ENCODE measurements at regions not wholly inside any gene's neighbourhood (a gene's known extent, or its start where the extent isn't known, plus 50 kb on each side); places are given as distances from the start of the nearest gene placed in this dataset.
"Not testable (repeated sequence)": the region's sequence is repeated elsewhere in the genome, so short reads cannot be mapped to it uniquely, and the experiment has no call there.

DNA sequence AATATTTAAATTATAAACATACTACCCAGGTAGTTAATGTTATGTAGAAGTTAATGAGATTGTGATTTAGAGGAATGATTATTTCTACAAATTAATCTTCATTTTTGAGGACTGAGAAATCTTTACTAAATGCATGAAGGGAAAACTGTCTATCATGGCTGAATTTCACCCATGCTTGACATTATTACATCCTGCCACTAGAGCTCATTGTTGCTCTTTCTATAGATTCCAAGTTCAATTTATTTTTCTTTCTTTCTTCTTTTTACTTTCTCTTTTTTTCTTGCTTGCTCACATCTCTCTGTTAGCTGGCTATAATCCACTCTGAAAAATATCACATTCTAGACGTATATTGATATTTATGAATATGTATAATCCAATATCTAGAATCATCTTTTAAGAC, 505.0 kb upstream of the KLHL1 start:
- no peak for DNase-seq

DNA sequence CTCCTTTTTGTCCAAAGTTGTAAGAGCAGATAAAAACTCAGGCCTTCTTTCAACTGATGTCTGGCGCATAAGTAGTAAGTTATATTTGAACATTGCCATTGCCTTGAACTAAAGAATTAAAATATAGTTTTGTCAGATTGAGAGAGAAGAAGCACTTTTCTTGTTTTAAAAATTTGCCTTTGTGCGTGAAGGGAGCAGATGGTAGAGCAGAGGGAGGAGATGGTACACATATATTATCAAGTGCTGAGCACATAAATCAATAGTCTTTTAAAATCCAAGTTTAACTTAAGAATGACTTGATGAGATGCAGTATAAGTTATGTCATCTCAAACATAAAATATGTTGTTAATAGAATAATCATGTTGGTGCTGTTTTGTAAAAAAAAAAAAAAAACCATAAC, 504.6 kb upstream of the KLHL1 start:
- no peak for DNase-seq

GRCh38 chr13:70604448-70604847, 496.2 kb upstream of the KLHL1 start:
- DNase-seq = no peak

GRCh38 chr13:70593716-70594115, 485.5 kb upstream of the KLHL1 start:
- DNase-seq = no peak

GRCh38 chr13:70585109-70585508, 476.9 kb upstream of the KLHL1 start:
- no peak for DNase-seq

DNA sequence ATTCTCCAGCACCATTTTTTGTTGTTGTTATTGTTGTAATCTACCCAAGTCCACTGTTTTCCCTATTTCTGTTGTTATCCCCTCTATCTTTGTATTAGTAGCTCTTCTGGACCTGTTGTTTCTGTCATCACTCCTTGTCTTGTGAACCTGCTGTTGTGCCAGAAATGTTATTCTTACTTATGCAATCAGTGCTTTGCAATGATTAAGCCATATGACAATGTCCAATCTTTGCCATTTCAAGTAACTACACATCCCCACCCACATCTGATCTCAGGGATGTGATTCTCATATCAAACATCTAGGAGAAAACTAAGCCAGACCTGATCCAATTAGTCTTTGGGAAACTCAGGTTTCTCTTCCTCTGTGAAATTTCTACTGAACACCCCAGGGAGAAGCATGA, 472.6 kb upstream of the KLHL1 start:
- no peak for DNase-seq

- no peak for DNase-seq
These were observed 471.7 kb upstream of the KLHL1 start for GRCh38 chr13:70579941-70580340.

DNA sequence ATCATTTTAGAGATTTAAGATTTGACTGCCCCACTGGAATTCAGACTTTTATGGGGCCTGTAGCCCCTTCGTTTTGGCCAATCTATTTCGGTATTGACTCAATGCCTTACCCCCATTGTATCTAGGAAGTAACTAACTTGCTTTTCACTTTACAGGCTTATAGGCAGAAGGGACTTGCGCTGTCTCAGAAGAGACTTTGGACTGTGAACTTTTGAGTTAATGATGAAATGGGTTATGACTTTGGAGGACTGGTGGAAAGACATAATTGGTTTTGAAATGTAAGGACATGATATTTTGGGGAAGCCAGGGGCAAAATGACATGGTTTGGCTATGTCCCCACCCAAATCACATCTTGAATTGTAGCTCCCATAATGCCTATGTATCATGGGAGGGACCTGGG, 463.0 kb upstream of the KLHL1 start:
- no peak for DNase-seq

GRCh38 chr13:70568571-70568970, 460.3 kb upstream of the KLHL1 start:
- no peak for DNase-seq

DNA sequence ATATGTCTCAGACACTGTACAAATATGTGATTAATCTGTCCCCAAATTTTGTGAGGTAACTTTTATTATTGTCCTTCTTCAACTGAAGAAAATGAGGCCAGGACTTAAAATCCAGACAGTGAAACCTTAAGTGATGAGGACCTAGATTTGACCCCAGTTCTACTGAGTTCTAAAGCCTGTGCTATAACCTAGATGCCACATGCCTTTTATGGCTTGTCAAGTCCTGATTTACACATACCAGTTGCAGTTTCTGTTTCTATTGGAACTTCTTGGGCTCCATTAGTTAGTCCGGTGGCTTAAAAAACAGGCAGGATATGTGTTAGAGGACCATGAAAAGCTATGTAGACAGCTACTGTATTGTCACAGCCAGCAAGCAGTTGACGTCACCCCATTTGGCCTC, 436.5 kb upstream of the KLHL1 start:
- no peak for DNase-seq

- no peak for DNase-seq
These were observed 433.2 kb upstream of the KLHL1 start for GRCh38 chr13:70541451-70541850.

DNA sequence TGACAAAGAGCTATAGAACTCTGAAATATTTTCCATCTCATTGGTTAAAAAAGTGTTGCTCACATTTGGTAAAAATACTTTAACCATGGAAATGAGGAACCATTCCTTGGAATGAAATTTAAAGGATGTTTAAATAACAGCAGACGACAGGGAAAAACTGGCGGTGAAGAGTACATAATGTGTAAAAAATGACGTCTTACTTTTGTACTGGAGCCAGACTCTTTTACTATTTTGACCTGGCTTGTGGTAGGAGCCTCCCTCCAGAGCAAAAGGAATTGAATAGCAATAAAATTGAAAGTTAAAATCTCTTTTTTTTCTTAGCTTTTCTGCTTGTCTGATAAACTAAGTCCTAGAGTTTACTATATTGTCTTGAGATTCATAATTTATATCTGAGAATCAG, 426.2 kb upstream of the KLHL1 start:
- no peak for DNase-seq

DNA sequence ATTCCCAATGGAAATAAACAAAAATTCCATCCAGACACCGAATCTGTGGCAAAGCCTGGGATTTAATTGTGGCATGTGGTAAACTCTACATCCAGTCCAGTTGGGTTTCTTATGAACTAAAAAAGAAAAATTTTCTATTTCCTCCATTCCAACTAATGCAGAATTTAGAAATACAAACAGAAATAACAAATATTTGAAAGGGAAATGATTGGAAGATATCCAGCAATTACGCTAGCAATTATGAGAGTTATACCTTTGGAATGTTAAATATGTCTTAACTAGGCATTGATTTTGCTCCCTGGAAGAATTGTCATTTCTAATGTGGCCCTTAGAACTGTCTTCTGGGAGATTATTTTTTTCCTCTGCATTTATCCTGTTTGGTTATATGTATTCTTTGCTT, 421.4 kb upstream of the KLHL1 start:
- DNase-seq = no peak

- no peak for DNase-seq
These were observed 419.3 kb upstream of the KLHL1 start for GRCh38 chr13:70527599-70527998.

GRCh38 chr13:70523622-70524021, 415.4 kb upstream of the KLHL1 start:
- DNase-seq = no peak

- no peak for DNase-seq
These were observed 412.2 kb upstream of the KLHL1 start for GRCh38 chr13:70520275-70521036.

- DNase-seq = no peak
These were observed 409.8 kb upstream of the KLHL1 start for GRCh38 chr13:70518081-70518480.

GRCh38 chr13:70516226-70516625, 408.0 kb upstream of the KLHL1 start:
- no peak for DNase-seq

DNA sequence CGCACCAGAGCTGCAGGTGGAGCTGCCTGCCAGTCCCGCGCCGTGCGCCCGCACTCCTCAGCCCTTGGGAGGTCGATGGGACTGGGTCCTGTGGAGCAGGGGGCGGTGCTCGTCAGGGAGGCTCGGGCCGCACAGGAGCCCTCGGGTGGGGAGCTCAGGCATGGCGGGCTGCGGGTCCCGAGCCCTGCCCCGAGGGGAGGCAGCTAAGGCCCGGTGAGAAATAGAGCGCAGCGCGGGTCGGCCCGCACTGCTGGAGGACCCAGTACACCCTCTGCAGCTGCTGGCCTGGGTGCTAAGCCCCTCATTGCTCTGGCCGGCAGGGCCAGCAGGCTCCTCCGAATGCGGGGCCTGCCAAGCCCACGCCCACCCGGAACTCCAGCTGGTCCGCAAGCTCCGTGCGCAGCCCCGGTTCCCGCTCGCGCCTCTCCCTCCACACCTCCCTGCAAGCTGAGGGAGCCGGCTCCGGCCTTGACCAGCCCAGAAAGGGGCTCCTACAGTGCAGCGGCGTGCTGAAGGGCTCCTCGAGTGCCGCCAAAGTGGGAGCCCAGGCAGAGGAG, 403.7 kb upstream of the KLHL1 start:
- DNase-seq = not testable (repeated sequence)

DNA sequence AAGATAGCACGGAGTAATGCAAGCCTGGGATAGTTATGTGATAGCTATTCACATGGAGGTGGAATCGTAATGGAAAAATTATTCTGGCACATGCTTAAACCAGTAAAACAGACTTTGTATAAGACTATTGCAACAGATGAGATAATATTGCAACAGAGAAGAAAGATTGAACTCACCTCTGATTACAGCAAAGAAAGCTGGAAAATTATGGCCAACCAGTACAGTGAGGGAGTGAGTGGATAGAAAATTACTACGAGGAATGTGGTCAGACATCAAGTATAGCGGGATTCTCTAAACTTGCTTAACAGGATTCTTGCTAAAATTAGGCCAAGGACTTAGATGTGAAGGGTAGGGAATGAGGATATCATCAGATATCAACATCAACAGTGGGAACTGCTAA, 397.6 kb upstream of the KLHL1 start:
- no peak for DNase-seq

GRCh38 chr13:70502944-70503343, 394.7 kb upstream of the KLHL1 start:
- DNase-seq = no peak

GRCh38 chr13:70490320-70490935, 382.2 kb upstream of the KLHL1 start:
- no peak for DNase-seq

GRCh38 chr13:70484931-70485330, 376.7 kb upstream of the KLHL1 start:
- DNase-seq = no peak

DNA sequence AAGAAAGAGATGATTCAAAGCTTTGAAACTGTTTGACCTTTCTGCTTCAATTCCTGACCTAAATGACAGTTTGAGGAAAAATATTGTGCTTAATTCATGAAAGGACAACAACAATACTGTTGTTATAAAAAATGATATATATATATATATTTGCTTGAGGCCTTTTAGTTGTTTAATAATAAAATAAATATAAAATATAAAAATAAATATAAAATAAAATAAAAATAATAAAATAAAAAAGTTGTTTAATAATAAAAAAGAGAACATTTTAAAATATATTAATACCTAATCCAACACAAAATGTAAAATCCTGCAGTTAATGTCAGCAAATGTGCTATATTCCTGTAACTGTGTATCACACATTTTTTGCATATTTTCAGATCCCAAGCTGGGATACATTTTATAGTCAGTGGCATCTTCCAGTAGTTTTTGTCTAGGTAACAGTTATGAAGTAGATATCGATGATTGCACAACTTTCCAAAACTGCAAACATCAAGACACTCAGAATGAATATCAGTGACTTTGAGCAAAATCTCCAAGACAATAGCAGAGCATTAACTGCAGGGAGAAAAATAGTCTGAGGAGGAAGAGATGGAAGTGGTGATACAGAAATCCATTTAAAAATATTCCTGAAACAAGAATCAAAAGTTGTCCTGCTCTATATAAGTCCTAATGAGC, 375.5 kb upstream of the KLHL1 start:
- no peak for DNase-seq

Measured in activated CD4-positive, alpha-beta T cell treated with anti-CD3 and anti-CD28 coated beads, Interleukin-2, amount 50 U/mL, for 4 hours (primary cell).